Thyroid gland (tissue), 4 donors: ENCODE measurements at regions not wholly inside any gene's neighbourhood (a gene's known extent, or its start where the extent isn't known, plus 50 kb on each side); places are given as distances from the start of the nearest gene placed in this dataset.

Experiments
- POLR2A ChIP-seq, 2 donors: fragments of 450-650 bp; IDR thresholded peaks; one replicate each; pipeline ENCODE4 v1.6.1; 2017; ENCODE audit warnings: antibody characterized with exemption in 2 of 2, mild to moderate bottlenecking in 2 of 2, moderate library complexity in 1 of 2
- TF ChIP-seq, protein P1 (sequence below), 6 experiments: fragments of 200-600 bp in 3 of 6; fragments of 450-650 bp in 3 of 6; sonication (generic) in 3 of 6; IDR thresholded peaks; one replicate each; pipeline ENCODE4 v1.5.1; 2016 to 2019; ENCODE audit warnings: antibody characterized with exemption in 6 of 6, mild to moderate bottlenecking in 2 of 6, inconsistent platforms in 1 of 6, moderate library complexity in 1 of 6

- TF ChIP-seq, protein P1, sequence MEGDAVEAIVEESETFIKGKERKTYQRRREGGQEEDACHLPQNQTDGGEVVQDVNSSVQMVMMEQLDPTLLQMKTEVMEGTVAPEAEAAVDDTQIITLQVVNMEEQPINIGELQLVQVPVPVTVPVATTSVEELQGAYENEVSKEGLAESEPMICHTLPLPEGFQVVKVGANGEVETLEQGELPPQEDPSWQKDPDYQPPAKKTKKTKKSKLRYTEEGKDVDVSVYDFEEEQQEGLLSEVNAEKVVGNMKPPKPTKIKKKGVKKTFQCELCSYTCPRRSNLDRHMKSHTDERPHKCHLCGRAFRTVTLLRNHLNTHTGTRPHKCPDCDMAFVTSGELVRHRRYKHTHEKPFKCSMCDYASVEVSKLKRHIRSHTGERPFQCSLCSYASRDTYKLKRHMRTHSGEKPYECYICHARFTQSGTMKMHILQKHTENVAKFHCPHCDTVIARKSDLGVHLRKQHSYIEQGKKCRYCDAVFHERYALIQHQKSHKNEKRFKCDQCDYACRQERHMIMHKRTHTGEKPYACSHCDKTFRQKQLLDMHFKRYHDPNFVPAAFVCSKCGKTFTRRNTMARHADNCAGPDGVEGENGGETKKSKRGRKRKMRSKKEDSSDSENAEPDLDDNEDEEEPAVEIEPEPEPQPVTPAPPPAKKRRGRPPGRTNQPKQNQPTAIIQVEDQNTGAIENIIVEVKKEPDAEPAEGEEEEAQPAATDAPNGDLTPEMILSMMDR (IDR thresholded peaks at IDR 0.05), result no peak
- no peak for TF ChIP-seq POLR2A (IDR thresholded peaks at IDR 0.05)
These were observed 74.5 kb upstream of the RFX8 start for GRCh38 chr2:101549371-101549770.
